HEK293 (cell line): ENCODE measurements at regions not wholly inside any gene's neighbourhood (a gene's known extent, or its start where the extent isn't known, plus 50 kb on each side); places are given as distances from the start of the nearest gene placed in this dataset.

Experiments
- CTCF ChIA-PET: fragments of 350-600 bp; formaldehyde crosslinking; extraction: SDS; loops from one replicate; lab custom pipeline; 2021; ENCODE audit warnings: antibody characterized with exemption; lab: Yijun Ruan, JAX
- POLR2A ChIA-PET: fragments of 300-600 bp; formaldehyde crosslinking; extraction: SDS; loops from one replicate; lab custom pipeline; 2020; ENCODE audit warnings: antibody characterized with exemption, inconsistent platforms; lab: Yijun Ruan, JAX
- H3K27ac ChIP-seq: fragments of 200-500 bp; sonication (Bioruptor generic); 2 replicates; pipeline ENCODE4 v1.5.1; 2014; ENCODE audit warnings: low read depth, low read length, control low read depth, inconsistent platforms; ENCODE audit errors: extremely low read depth
- H3K36me3 ChIP-seq, 2 experiments: fragments of 200-500 bp in 1 of 2; sonication (Bioruptor generic) in 1 of 2; 1 replicate in 1 of 2; 2 replicates in 1 of 2; pipeline ENCODE4 v1.5.1; 2014 to 2017; ENCODE audit warnings: inconsistent platforms in 2 of 2, low read length in 2 of 2; ENCODE audit not compliant: control insufficient read depth in 2 of 2, insufficient read depth in 1 of 2
- H3K4me1 ChIP-seq: fragments of 200-500 bp; sonication (Bioruptor generic); 2 replicates; pipeline ENCODE4 v1.5.1; 2014; ENCODE audit warnings: mild to moderate bottlenecking, low read length, inconsistent platforms; ENCODE audit not compliant: control insufficient read depth, insufficient read depth
- H3K4me3 ChIP-seq: 2 replicates; pipeline ENCODE4 v1.5.1; 2011; ENCODE audit warnings: low read depth, mild to moderate bottlenecking, control low read depth, low read length, moderate library complexity
- H3K9me3 ChIP-seq: fragments of 200-500 bp; sonication (Bioruptor generic); 2 replicates; pipeline ENCODE4 v1.5.1; 2014; ENCODE audit warnings: low read depth, low read length, inconsistent platforms; ENCODE audit not compliant: control insufficient read depth, insufficient read depth
- KLF7 ChIP-seq: fragments of 450-650 bp; formaldehyde crosslinking; IDR thresholded peaks from 2 replicates; pipeline ENCODE4 v1.5.1; 2016; ENCODE audit warnings: missing biosample characterization, missing genetic modification characterization, borderline replicate concordance
- PRDM4 ChIP-seq: fragments of 450-650 bp; formaldehyde crosslinking; IDR thresholded peaks from 2 replicates; pipeline ENCODE4 v1.5.1; 2017; ENCODE audit warnings: missing biosample characterization, missing genetic modification characterization
- SCRT1 ChIP-seq: fragments of 450-650 bp; formaldehyde crosslinking; IDR thresholded peaks from 2 replicates; pipeline ENCODE4 v1.5.1; 2016; ENCODE audit warnings: missing biosample characterization, missing genetic modification characterization, borderline replicate concordance
- SP7 ChIP-seq: fragments of 450-650 bp; formaldehyde crosslinking; IDR thresholded peaks from 2 replicates; pipeline ENCODE4 v1.5.1; 2016; ENCODE audit warnings: missing biosample characterization, missing genetic modification characterization
- ZNF155 ChIP-seq: fragments of 450-650 bp; formaldehyde crosslinking; IDR thresholded peaks from 2 replicates; pipeline ENCODE4 v1.5.1; 2016; ENCODE audit warnings: missing biosample characterization, missing genetic modification characterization
- ZNF184 ChIP-seq: fragments of 450-650 bp; IDR thresholded peaks from 2 replicates; pipeline ENCODE4 v1.5.1; 2018; ENCODE audit warnings: missing biosample characterization, mild to moderate bottlenecking, missing genetic modification characterization
- ZNF426 ChIP-seq: fragments of 450-650 bp; formaldehyde crosslinking; IDR thresholded peaks from 2 replicates; pipeline ENCODE4 v1.5.1; 2017; ENCODE audit warnings: missing biosample characterization, missing genetic modification characterization, mild to moderate bottlenecking, inconsistent platforms, moderate library complexity
- ZNF610 ChIP-seq: fragments of 450-650 bp; formaldehyde crosslinking; IDR thresholded peaks from 2 replicates; pipeline ENCODE4 v1.5.1; 2016; ENCODE audit warnings: missing biosample characterization, missing genetic modification characterization, borderline replicate concordance
- ZNF664 ChIP-seq: fragments of 450-650 bp; formaldehyde crosslinking; IDR thresholded peaks from 2 replicates; pipeline ENCODE4 v1.5.1; 2016; ENCODE audit warnings: missing biosample characterization, missing genetic modification characterization
- ZNF792 ChIP-seq: fragments of 450-650 bp; formaldehyde crosslinking; IDR thresholded peaks from 2 replicates; pipeline ENCODE4 v1.5.1; 2016; ENCODE audit warnings: missing biosample characterization, missing genetic modification characterization
- TF ChIP-seq, protein P1 (sequence below): fragments of 450-650 bp; formaldehyde crosslinking; IDR thresholded peaks from 2 replicates; pipeline ENCODE4 v1.5.1; 2016; ENCODE audit warnings: missing biosample characterization, missing genetic modification characterization, borderline replicate concordance
- TF ChIP-seq, protein P2 (sequence below): fragments of 450-650 bp; formaldehyde crosslinking; IDR thresholded peaks from 2 replicates; pipeline ENCODE4 v1.5.1; 2016; ENCODE audit warnings: missing biosample characterization, missing genetic modification characterization
- TF ChIP-seq, protein P3 (sequence below): fragments of 450-650 bp; formaldehyde crosslinking; IDR thresholded peaks from 2 replicates; pipeline ENCODE4 v1.5.1; 2017; ENCODE audit warnings: missing biosample characterization, missing genetic modification characterization

- peaks cover 14% of the 10 kb centered on the region for H3K4me1 ChIP-seq
- no peaks in the 10 kb centered on the region for H3K9me3 ChIP-seq
- no peak overlapping the region for H3K27ac ChIP-seq
- CTCF ChIA-PET = interaction anchor here (0.9 kb wide), 1 partner anchor 50 kb away, joined by 4 read pairs; no protein-coding TSS in a partner anchor
- H3K36me3 ChIP-seq = no peaks in the 10 kb centered on the region
- no peak overlapping the region for H3K4me3 ChIP-seq
- no peak for TF ChIP-seq ZNF610 (tag by site-specific recombination)
- peak; percentile 45; the same call in 1 of the 2 replicates for TF ChIP-seq ZNF664 (tag by site-specific recombination)
- TF ChIP-seq, all 188 proteins: peak for 1
- POLR2A ChIA-PET = interaction anchor here (0.7 kb wide), 1 partner anchor 19 kb away, joined by 9 read pairs; no protein-coding TSS in a partner anchor
These were observed 83.3 kb upstream of the ZNF217 start for GRCh38 chr20:53676987-53677386.

DNA sequence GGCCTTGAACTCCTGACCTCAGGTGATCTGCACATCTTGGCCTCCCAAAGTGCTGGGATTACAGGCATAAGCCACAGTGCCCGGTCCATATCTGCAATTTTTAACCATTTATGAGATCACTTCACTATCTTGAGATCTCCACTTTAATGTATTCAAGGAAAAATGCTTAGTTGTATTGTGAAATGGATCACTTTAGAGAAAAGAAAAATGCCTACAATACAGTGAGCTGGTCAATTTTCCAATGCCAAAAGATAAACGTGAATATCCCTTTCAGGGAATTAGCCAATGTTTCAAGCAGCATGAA is 82.8 kb upstream of the ZNF217 start:
- Histone ChIP-seq H3K9me3 (no peaks in the 10 kb centered on the region), H3K36me3 (no peaks in the 10 kb centered on the region), H3K27ac (no peak overlapping the region), H3K4me3 (no peak overlapping the region)
- CTCF ChIA-PET = interaction anchor here (0.9 kb wide), 1 partner anchor 49 kb away, joined by 4 read pairs; no protein-coding TSS in a partner anchor
- POLR2A ChIA-PET = no interaction called here
- TF ChIP-seq, protein P1, sequence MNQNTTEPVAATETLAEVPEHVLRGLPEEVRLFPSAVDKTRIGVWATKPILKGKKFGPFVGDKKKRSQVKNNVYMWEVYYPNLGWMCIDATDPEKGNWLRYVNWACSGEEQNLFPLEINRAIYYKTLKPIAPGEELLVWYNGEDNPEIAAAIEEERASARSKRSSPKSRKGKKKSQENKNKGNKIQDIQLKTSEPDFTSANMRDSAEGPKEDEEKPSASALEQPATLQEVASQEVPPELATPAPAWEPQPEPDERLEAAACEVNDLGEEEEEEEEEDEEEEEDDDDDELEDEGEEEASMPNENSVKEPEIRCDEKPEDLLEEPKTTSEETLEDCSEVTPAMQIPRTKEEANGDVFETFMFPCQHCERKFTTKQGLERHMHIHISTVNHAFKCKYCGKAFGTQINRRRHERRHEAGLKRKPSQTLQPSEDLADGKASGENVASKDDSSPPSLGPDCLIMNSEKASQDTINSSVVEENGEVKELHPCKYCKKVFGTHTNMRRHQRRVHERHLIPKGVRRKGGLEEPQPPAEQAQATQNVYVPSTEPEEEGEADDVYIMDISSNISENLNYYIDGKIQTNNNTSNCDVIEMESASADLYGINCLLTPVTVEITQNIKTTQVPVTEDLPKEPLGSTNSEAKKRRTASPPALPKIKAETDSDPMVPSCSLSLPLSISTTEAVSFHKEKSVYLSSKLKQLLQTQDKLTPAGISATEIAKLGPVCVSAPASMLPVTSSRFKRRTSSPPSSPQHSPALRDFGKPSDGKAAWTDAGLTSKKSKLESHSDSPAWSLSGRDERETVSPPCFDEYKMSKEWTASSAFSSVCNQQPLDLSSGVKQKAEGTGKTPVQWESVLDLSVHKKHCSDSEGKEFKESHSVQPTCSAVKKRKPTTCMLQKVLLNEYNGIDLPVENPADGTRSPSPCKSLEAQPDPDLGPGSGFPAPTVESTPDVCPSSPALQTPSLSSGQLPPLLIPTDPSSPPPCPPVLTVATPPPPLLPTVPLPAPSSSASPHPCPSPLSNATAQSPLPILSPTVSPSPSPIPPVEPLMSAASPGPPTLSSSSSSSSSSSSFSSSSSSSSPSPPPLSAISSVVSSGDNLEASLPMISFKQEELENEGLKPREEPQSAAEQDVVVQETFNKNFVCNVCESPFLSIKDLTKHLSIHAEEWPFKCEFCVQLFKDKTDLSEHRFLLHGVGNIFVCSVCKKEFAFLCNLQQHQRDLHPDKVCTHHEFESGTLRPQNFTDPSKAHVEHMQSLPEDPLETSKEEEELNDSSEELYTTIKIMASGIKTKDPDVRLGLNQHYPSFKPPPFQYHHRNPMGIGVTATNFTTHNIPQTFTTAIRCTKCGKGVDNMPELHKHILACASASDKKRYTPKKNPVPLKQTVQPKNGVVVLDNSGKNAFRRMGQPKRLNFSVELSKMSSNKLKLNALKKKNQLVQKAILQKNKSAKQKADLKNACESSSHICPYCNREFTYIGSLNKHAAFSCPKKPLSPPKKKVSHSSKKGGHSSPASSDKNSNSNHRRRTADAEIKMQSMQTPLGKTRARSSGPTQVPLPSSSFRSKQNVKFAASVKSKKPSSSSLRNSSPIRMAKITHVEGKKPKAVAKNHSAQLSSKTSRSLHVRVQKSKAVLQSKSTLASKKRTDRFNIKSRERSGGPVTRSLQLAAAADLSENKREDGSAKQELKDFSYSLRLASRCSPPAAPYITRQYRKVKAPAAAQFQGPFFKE (tag by site-specific recombination) = no peak
- TF ChIP-seq SCRT1 (no peak), SP7 (no peak), ZNF610 (tag by site-specific recombination) (no peak), ZNF426 (tag by site-specific recombination) (no peak), ZNF792 (tag by site-specific recombination) (no peak), KLF7 (tag by site-specific recombination) (no peak), PRDM4 (tag by site-specific recombination) (no peak), ZNF155 (tag by site-specific recombination) (no peak), ZNF184 (no peak)
- TF ChIP-seq, protein P2, sequence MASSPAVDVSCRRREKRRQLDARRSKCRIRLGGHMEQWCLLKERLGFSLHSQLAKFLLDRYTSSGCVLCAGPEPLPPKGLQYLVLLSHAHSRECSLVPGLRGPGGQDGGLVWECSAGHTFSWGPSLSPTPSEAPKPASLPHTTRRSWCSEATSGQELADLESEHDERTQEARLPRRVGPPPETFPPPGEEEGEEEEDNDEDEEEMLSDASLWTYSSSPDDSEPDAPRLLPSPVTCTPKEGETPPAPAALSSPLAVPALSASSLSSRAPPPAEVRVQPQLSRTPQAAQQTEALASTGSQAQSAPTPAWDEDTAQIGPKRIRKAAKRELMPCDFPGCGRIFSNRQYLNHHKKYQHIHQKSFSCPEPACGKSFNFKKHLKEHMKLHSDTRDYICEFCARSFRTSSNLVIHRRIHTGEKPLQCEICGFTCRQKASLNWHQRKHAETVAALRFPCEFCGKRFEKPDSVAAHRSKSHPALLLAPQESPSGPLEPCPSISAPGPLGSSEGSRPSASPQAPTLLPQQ (tag by site-specific recombination) = no peak
- TF ChIP-seq, protein P3, sequence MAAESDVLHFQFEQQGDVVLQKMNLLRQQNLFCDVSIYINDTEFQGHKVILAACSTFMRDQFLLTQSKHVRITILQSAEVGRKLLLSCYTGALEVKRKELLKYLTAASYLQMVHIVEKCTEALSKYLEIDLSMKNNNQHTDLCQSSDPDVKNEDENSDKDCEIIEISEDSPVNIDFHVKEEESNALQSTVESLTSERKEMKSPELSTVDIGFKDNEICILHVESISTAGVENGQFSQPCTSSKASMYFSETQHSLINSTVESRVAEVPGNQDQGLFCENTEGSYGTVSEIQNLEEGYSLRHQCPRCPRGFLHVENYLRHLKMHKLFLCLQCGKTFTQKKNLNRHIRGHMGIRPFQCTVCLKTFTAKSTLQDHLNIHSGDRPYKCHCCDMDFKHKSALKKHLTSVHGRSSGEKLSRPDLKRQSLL (tag by site-specific recombination) = no peak
- TF ChIP-seq, all 188 proteins: peak for 0
- peaks cover 14% of the 10 kb centered on the region for H3K4me1 ChIP-seq
